Epithelial cell of proximal tubule (primary cell): ENCODE measurements at regions not wholly inside any gene's neighbourhood (a gene's known extent, or its start where the extent isn't known, plus 50 kb on each side); places are given as distances from the start of the nearest gene placed in this dataset.
A peak's percentile ranks its signal among the peaks of the same experiment; 100 is the strongest.
"Not testable (repeated sequence)": the region's sequence is repeated elsewhere in the genome, so short reads cannot be mapped to it uniquely, and the experiment has no call there.

Experiments used
- DNase-seq: peaks from one replicate; pipeline ENCODE4 v3.0.0-alpha.2; 2011; ENCODE audit warnings: low read depth
- H3K4me3 ChIP-seq: 2 replicates; pipeline ENCODE4 v1.5.1; 2011; ENCODE audit warnings: low read depth, mild to moderate bottlenecking, low read length
- CTCF ChIP-seq: conservative IDR thresholded peaks from 2 replicates; pipeline ENCODE4 v1.5.1; 2012; ENCODE audit warnings: low read depth, mild to moderate bottlenecking, low read length

GRCh38 chr6:63510353-63510686, 62.0 kb upstream of the LOC128125822 start:
- no peak overlapping the region for H3K4me3 ChIP-seq
- no peak for DNase-seq
- TF ChIP-seq CTCF, result no peak

- no peak overlapping the region for H3K4me3 ChIP-seq
- DNase-seq, result no peak
- no peak for TF ChIP-seq CTCF
These were observed 61.4 kb upstream of the LOC128125822 start for GRCh38 chr6:63510849-63511248.

- no peak for TF ChIP-seq CTCF
- no peak for DNase-seq
- no peak overlapping the region for H3K4me3 ChIP-seq
These were observed 57.6 kb upstream of the LOC128125822 start for GRCh38 chr6:63514488-63515173.

GRCh38 chr6:63515227-63515626, 57.1 kb upstream of the LOC128125822 start:
- not testable (repeated sequence) for DNase-seq, H3K4me3 ChIP-seq

GRCh38 chr6:63516186-63516944, 55.9 kb upstream of the LOC128125822 start:
- H3K4me3 ChIP-seq, result no peak overlapping the region
- DNase-seq, result peak; percentile 84
- no peak for TF ChIP-seq CTCF

- H3K4me3 ChIP-seq, result no peak overlapping the region
- no peak for TF ChIP-seq CTCF
- no peak for DNase-seq
These were observed 55.1 kb upstream of the LOC128125822 start for GRCh38 chr6:63517221-63517620.

GRCh38 chr6:63521475-63522210, 50.6 kb upstream of the LOC128125822 start:
- H3K4me3 ChIP-seq, result no peak overlapping the region
- TF ChIP-seq CTCF, result no peak
- no peak for DNase-seq
